ENCODE measurements at regions not wholly inside any gene's neighbourhood (a gene's known extent, or its start where the extent isn't known, plus 50 kb on each side); places are given as distances from the start of the nearest gene placed in this dataset.

- TF ChIP-seq CTCF (IDR thresholded peaks at IDR 0.05) = no peak
- TF ChIP-seq POLR2A (IDR thresholded peaks at IDR 0.05) = no peak
Observed at GRCh38 chr7:29649028-29649716, 85.5 kb downstream of the PRR15 start.

Data from Peyer's patch (tissue), 4 donors.